Mesothelial cell of epicardium (in vitro differentiated cells): ENCODE measurements at regions not wholly inside any gene's neighbourhood (a gene's known extent, or its start where the extent isn't known, plus 50 kb on each side); places are given as distances from the start of the nearest gene placed in this dataset.

Source experiments
- DNase-seq, 2 experiments: peaks; one replicate each; pipeline ENCODE4 v3.0.0; 2021; ENCODE audit warnings: low spot score in 2 of 2; ENCODE audit not compliant: unreplicated experiment in 2 of 2
- H3K27ac Mint-ChIP-seq: 2 replicates; pipeline ENCODE4 v1.8.0; 2021; ENCODE audit warnings: mixed read lengths
- H3K27me3 Mint-ChIP-seq: 2 replicates; pipeline ENCODE4 v1.8.0; 2021; ENCODE audit warnings: low read depth, mixed read lengths
- H3K36me3 Mint-ChIP-seq: 2 replicates; pipeline ENCODE4 v1.8.0; 2021; ENCODE audit warnings: mixed read lengths
- H3K4me1 Mint-ChIP-seq: 2 replicates; pipeline ENCODE4 v1.8.0; 2021; ENCODE audit warnings: mixed read lengths
- H3K4me3 Mint-ChIP-seq: 2 replicates; pipeline ENCODE4 v1.8.0; 2021; ENCODE audit warnings: mild to moderate bottlenecking, moderate library complexity, mixed read lengths
- H3K9me3 Mint-ChIP-seq: 2 replicates; pipeline ENCODE4 v1.8.0; 2021; ENCODE audit warnings: mixed read lengths
- CTCF ChIP-seq: fragments of 200-600 bp; sonication (generic); IDR thresholded peaks from one replicate; pipeline ENCODE4 v1.5.0; 2021; ENCODE audit warnings: antibody characterized with exemption; ENCODE audit not compliant: unreplicated experiment

DNA sequence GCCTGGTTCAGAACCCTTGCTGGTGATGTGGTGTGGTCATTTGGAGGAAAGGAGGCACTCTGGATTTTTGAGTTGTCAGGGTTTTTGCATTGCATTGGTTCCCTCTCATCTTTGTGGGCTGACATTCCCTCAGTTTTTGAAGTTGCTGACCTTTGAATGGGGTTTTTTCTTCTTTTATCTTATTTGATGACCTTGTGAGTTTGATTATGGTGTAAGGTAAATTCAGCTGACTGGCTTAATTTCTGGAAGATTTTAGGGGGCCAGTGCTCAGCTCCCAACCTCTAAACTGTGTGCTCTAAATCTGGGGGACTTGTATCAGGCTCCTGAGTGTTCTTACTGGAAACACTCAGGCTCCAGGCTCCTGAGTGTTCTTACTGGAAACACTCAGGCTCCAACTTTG lies 225.9 kb downstream of the MEIS1 start:
- H3K27me3 Mint-ChIP-seq, result no peaks in the 10 kb centered on the region
- no peak for DNase-seq
- H3K4me3 Mint-ChIP-seq, result no peak overlapping the region
- H3K9me3 Mint-ChIP-seq, result peaks cover 44% of the 10 kb centered on the region
- peaks cover 36% of the 10 kb centered on the region for H3K36me3 Mint-ChIP-seq
- H3K4me1 Mint-ChIP-seq, result no peaks in the 10 kb centered on the region
- TF ChIP-seq CTCF, result no peak
- no peak overlapping the region for H3K27ac Mint-ChIP-seq

GRCh38 chr2:66661253-66662173 lies 226.6 kb downstream of the MEIS1 start:
- Mint-ChIP-seq H3K9me3 (peaks cover 41% of the 10 kb centered on the region), H3K27ac (no peak overlapping the region), H3K27me3 (no peaks in the 10 kb centered on the region), H3K4me3 (no peak overlapping the region), H3K36me3 (peaks cover 34% of the 10 kb centered on the region), H3K4me1 (no peaks in the 10 kb centered on the region)
- no peak for TF ChIP-seq CTCF
- no peak for DNase-seq

DNA sequence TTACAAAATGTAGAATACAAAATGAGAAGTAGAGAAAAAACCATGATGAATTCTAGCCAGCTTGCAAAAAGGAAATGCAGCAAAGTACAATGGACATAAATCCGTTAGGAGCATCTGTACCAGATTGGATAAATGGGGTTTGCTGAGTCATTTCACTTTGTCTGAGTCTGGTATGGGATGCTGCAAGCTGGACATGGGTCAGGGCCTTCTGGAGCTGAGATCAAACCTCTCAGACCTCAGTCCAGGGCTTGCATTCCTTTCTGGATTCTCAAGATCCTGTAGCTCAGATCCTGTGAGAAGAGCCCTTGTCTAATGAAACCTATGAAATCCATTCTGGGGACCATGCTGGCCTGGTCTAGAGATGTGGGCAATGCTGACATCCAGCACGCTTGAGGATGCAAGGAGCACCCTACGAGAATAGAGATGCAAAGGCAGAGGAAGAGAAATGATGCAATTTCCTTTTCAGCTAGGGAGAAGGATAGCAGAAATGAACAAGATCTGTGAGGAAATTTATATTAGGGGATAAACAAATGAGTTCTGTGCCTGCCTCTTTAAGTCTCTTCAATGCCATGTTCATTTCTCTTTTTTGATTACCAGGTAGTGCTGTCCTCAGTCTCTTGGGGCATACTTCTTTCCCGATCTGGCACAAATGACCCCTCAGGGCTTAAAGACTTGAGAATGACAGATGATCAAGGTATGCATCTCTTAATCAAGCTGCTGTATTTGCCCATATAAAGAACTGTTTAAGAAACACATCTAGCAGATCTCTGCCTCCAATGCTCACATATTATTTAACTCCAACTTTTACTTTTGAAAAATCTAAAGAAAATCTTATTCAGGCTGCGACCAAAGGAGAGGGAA lies 230.4 kb downstream of the MEIS1 start:
- no peak for DNase-seq
- Mint-ChIP-seq H3K9me3 (peaks cover 3% of the 10 kb centered on the region), H3K27me3 (no peaks in the 10 kb centered on the region), H3K27ac (no peak overlapping the region), H3K36me3 (peaks cover 2% of the 10 kb centered on the region), H3K4me3 (no peak overlapping the region), H3K4me1 (peaks cover 20% of the 10 kb centered on the region)
- no peak for TF ChIP-seq CTCF

- H3K27me3 Mint-ChIP-seq, result no peaks in the 10 kb centered on the region
- peak overlapping the region; percentile 21 for H3K27ac Mint-ChIP-seq
- no peak for TF ChIP-seq CTCF
Observed at GRCh38 chr2:66667301-66667700, 232.4 kb downstream of the MEIS1 start.

DNA sequence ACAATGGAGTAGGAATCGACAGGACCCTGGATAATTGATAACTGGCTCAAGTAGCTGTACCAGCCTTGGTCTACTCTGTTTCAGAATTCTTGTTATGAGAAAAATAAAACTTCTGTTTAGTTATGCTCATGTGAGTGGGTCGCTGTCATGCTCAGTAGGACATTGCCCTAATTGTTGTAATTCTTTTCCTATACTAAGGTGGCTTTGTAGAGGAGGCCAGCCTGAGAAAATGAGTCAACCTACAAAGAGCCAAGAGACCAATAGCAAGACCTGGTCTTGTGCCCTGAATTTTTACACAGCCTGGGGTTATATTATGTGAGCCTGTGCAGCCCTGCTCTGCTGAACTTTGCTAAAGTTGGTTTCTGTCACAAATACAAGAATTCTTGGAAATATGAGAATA lies 238.4 kb downstream of the MEIS1 start:
- Mint-ChIP-seq H3K27ac (no peak overlapping the region), H3K9me3 (peaks cover 4% of the 10 kb centered on the region), H3K36me3 (no peaks in the 10 kb centered on the region), H3K27me3 (no peaks in the 10 kb centered on the region), H3K4me3 (no peak overlapping the region), H3K4me1 (peaks cover 63% of the 10 kb centered on the region)
- TF ChIP-seq CTCF, result no peak
- DNase-seq, result no peak

More at GRCh38 chr2:66667301-66667700, 232.4 kb downstream of the MEIS1 start:
- H3K9me3 Mint-ChIP-seq, result peaks cover 4% of the 10 kb centered on the region
- H3K36me3 Mint-ChIP-seq, result no peaks in the 10 kb centered on the region
- H3K4me1 Mint-ChIP-seq, result peaks cover 27% of the 10 kb centered on the region
- DNase-seq, result no peak
- H3K4me3 Mint-ChIP-seq, result no peak overlapping the region
